Tibial artery (tissue), 4 donors: ENCODE measurements at regions not wholly inside any gene's neighbourhood (a gene's known extent, or its start where the extent isn't known, plus 50 kb on each side); places are given as distances from the start of the nearest gene placed in this dataset.

ENCODE experiments used
- DNase-seq, 2 donors: peaks; one replicate each; pipeline ENCODE4 v3.0.0-alpha.2; 2019
- H3K27ac ChIP-seq, 2 donors: fragments of 200-600 bp; sonication (generic) in 1 of 2; 1 replicate in 1 of 2; 2 replicates in 1 of 2; pipeline ENCODE4 v1.5.1; 2018 to 2019; ENCODE audit warnings: mild to moderate bottlenecking in 1 of 2
- H3K27me3 ChIP-seq, 2 donors: fragments of 200-600 bp; sonication (generic) in 1 of 2; one replicate each; pipeline versions ENCODE4 v1.5.1 to v1.6.0; 2016 to 2019
- H3K36me3 ChIP-seq, 3 donors: fragments of 200-600 bp; sonication (generic) in 2 of 3; one replicate each; pipeline ENCODE4 v1.5.1; 2016 to 2019; ENCODE audit warnings: mild to moderate bottlenecking in 2 of 3
- H3K4me1 ChIP-seq, 4 donors: fragments of 200-600 bp; sonication (generic) in 2 of 4; 1 replicate in 3 of 4; 2 replicates in 1 of 4; pipeline ENCODE4 v1.5.1; 2016 to 2019
- H3K4me3 ChIP-seq, 2 donors: fragments of 200-600 bp; sonication (generic) in 1 of 2; 1 replicate in 1 of 2; 2 replicates in 1 of 2; pipeline ENCODE4 v1.5.1; 2018 to 2019; ENCODE audit warnings: mild to moderate bottlenecking in 2 of 2
- H3K9me3 ChIP-seq, 3 donors: fragments of 200-600 bp; sonication (generic) in 1 of 3; one replicate each; pipeline ENCODE4 v1.5.1; 2016 to 2019
- intact Hi-C: fragments of 100-400 bp; cut with DNase I; formaldehyde crosslinking; loops from one replicate; pipeline ENCODE4 v1.15.0; 2023; ENCODE audit warnings: low total_unique reads
- TF ChIP-seq, protein P1 (sequence below), 2 experiments: fragments of 200-600 bp in 1 of 2; fragments of 450-650 bp in 1 of 2; IDR thresholded peaks; one replicate each; pipeline ENCODE4 v1.5.1; 2017 to 2019; ENCODE audit warnings: antibody characterized with exemption in 2 of 2, mild to moderate bottlenecking in 1 of 2, moderate library complexity in 1 of 2

DNA sequence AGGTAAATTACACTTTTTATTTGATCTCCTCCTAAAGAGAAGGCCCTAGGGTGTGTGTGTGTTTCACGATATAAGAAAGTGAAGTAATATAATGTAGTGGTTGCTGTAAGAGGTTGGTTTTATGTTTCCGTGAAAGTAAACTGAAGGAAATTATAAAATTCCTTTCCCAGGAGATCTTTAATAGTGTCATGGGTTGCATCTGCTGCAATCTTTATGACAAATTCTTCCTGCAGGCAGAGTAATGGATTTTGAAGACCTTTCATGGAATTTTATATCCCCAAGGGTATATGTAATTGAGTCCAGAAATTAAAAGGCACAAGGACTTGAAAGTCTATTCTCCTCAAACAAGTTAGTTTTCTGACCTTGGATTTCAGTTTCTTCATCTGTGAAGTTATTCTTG lies 538.6 kb downstream of the ANKRD50 start:
- peaks cover 0 to 8% (median 0%) of the 10 kb centered on the region in 3 donors for H3K9me3 ChIP-seq
- no peak overlapping the region for H3K4me3 ChIP-seq
- TF ChIP-seq, protein P1, sequence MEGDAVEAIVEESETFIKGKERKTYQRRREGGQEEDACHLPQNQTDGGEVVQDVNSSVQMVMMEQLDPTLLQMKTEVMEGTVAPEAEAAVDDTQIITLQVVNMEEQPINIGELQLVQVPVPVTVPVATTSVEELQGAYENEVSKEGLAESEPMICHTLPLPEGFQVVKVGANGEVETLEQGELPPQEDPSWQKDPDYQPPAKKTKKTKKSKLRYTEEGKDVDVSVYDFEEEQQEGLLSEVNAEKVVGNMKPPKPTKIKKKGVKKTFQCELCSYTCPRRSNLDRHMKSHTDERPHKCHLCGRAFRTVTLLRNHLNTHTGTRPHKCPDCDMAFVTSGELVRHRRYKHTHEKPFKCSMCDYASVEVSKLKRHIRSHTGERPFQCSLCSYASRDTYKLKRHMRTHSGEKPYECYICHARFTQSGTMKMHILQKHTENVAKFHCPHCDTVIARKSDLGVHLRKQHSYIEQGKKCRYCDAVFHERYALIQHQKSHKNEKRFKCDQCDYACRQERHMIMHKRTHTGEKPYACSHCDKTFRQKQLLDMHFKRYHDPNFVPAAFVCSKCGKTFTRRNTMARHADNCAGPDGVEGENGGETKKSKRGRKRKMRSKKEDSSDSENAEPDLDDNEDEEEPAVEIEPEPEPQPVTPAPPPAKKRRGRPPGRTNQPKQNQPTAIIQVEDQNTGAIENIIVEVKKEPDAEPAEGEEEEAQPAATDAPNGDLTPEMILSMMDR (IDR thresholded peaks at IDR 0.05) = no peak

DNA sequence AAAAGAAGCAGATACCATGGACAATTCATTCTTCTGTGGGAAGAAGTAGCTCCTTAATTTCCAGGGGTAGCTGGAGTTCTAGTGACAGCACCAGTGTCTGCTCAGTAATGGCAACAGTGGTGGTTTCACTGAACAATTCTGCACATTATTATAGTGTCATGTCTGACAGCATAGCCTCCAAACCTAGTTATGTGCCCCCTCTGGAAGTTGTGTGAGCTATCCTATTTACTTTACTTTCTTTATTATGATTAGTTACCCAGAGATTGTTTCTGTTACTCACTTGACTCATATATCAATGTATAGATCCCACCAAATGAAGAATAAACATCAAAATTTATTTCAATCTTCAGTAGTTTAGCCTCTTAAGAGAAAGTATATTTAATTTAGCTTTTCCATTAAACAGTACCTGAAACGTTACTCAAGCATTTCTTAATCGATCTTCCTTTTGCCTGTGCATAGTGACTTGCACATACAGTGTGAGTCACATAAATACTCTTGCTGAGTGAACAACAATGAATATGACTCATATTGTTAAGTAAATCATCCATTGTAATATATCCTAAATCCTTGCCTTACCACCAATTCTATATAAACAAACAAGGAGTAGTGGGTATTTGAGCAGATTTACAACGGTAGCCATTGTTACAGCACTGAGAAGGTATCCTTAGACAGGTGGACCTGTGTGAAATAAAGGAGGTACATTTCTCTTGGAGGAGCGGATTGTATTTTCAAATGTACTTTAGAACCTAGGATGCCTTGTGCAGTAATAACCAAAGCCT lies 534.7 kb downstream of the ANKRD50 start:
- no peak for DNase-seq
- H3K27ac ChIP-seq = peak overlapping the region; percentile 61 to 72
- H3K27me3 ChIP-seq = no peaks in the 10 kb centered on the region
- no peak overlapping the region for H3K4me3 ChIP-seq
- intact Hi-C loops = no loop called here
- peaks cover 0 to 23% (median 20%) of the 10 kb centered on the region in 4 donors for H3K4me1 ChIP-seq
- TF ChIP-seq, protein P1 (IDR thresholded peaks at IDR 0.05) = no peak
- no peaks in the 10 kb centered on the region for H3K36me3 ChIP-seq
- H3K9me3 ChIP-seq = no peaks in the 10 kb centered on the region

More for the DNA sequence above, 538.6 kb downstream of the ANKRD50 start:
- H3K36me3 ChIP-seq = no peaks in the 10 kb centered on the region
- H3K27ac ChIP-seq = no peak overlapping the region
- DNase-seq = no peak
- peaks cover 0 to 10% (median 7%) of the 10 kb centered on the region in 4 donors for H3K4me1 ChIP-seq
- intact Hi-C loops = no loop called here
- no peaks in the 10 kb centered on the region for H3K27me3 ChIP-seq

DNA sequence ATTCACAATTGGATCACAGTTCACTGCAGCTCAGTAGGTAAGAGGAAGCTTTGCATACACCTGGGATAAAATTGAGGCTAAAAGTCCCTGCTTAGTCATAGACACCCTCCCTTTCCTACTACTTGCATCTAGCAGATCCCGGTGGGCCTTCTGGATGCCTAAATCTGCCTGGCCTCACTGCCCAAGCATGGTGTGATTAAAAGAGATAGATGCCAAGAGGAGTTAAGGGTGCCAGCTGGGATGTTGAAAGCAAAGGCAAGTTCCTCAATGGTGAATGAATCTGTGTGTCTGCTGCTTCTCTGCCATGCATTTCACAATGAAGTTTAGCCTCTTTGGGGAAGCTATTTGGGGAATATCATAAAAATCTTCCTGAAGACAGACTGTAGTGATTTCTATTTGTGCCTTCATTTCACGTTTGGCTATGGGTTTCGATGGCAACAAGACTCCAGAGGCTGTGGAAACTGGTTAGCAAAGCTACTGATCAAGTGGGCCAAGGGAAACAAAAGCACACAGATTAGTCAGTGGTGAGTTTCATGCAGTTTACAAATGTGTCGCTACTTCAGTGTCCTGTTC lies 534.0 kb downstream of the ANKRD50 start:
- no peaks in the 10 kb centered on the region for H3K36me3 ChIP-seq
- peak overlapping the region; percentile 61 to 72 for H3K27ac ChIP-seq
- no peaks in the 10 kb centered on the region for H3K27me3 ChIP-seq
- H3K4me3 ChIP-seq = no peak overlapping the region
- no peaks in the 10 kb centered on the region for H3K9me3 ChIP-seq
- DNase-seq = peak; percentile 41 to 66
- TF ChIP-seq, protein P1 (IDR thresholded peaks at IDR 0.05) = no peak
- peaks cover 0 to 23% (median 20%) of the 10 kb centered on the region in 4 donors for H3K4me1 ChIP-seq
- intact Hi-C loops = no loop called here

DNA sequence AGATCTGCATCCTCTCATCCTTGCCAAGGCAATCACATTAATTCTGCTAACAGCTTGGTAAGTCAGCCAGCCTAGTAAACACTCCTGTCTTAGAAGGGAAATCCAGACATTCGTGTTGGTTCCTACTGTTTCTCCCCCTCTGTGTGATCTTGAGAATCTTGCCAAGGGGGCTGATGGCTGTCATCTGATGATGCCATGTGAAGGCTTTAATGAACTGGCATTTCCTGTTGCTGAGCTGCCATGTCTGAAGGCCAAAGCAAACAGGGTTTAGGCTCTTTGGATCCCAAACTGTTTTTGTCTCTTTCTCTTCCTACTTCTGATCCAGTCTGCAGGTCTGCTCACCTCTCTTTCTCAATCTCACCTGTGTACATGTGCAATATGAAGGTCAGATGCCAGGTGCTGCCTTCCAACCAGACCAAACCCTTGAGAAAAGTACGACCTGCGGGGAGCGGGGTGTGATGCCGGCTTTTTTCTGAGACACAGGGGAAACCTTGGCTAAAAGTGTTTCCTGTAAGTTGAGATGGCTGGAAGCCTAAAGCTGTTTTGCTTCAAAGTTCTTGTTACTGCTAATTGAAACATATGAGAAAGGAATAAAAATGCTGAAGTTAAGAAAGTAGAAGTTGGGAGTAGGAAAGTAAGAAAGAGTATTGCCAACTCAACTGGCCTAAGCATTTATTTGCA lies 532.9 kb downstream of the ANKRD50 start:
- Histone ChIP-seq H3K36me3 (no peaks in the 10 kb centered on the region), H3K4me1 (peaks cover 0 to 23% (median 20%) of the 10 kb centered on the region in 4 donors), H3K9me3 (no peaks in the 10 kb centered on the region), H3K4me3 (no peak overlapping the region), H3K27me3 (no peaks in the 10 kb centered on the region), H3K27ac (peak overlapping the region; percentile 61 to 72)
- intact Hi-C loops = no loop called here
- TF ChIP-seq, protein P1 (IDR thresholded peaks at IDR 0.05) = no peak
- DNase-seq = no peak

DNA sequence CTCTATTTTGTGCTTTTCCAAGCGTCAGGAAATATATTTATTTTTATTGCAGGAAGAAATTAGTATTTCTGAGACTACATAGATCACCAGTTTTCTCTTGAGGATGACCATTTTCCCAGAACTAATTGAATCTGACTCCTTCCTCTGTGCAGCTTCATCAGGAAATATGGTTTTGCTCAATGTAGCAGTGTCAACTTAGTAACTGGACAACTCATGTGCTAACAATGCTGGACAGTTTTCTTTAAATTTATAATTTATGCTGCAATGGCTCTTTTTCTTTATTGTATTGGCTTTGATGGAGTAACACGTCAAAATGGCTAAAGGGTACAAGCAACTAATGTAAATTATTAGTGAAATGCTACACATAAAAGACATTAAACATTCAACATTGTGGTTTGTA lies 531.5 kb downstream of the ANKRD50 start:
- intact Hi-C loops = no loop called here
- no peak for DNase-seq
- peaks cover 0 to 23% (median 20%) of the 10 kb centered on the region in 4 donors for H3K4me1 ChIP-seq
- TF ChIP-seq, protein P1 (IDR thresholded peaks at IDR 0.05) = no peak
- H3K27me3 ChIP-seq = no peaks in the 10 kb centered on the region
- no peaks in the 10 kb centered on the region for H3K36me3 ChIP-seq
- H3K9me3 ChIP-seq = no peaks in the 10 kb centered on the region
- H3K4me3 ChIP-seq = no peak overlapping the region
- H3K27ac ChIP-seq = no peak overlapping the region
